HG03060 (cell line): ENCODE measurements at regions not wholly inside any gene's neighbourhood (a gene's known extent, or its start where the extent isn't known, plus 50 kb on each side); places are given as distances from the start of the nearest gene placed in this dataset.
"Not testable (repeated sequence)": the region's sequence is repeated elsewhere in the genome, so short reads cannot be mapped to it uniquely, and the experiment has no call there.

ENCODE experiments used
- ATAC-seq: cut with Tn5 transposase; IDR thresholded peaks from one replicate; pipeline ENCODE4 v1.9.1; 2021; ENCODE audit warnings: low read depth, moderate number of reproducible peaks; ENCODE audit not compliant: unreplicated experiment

GRCh38 chrX:125378205-125378604 is 58.5 kb downstream of the TEX13C start:
- no peak for ATAC-seq

GRCh38 chrX:125378770-125379169 is 59.1 kb downstream of the TEX13C start:
- ATAC-seq, result no peak

GRCh38 chrX:125382148-125382628 is 62.5 kb downstream of the TEX13C start:
- no peak for ATAC-seq

- ATAC-seq, result no peak
These were observed 63.2 kb downstream of the TEX13C start for GRCh38 chrX:125382889-125383288.

GRCh38 chrX:125384867-125385266 is 65.2 kb downstream of the TEX13C start:
- no peak for ATAC-seq

- no peak for ATAC-seq
These were observed 68.3 kb downstream of the TEX13C start for GRCh38 chrX:125387945-125388344.

GRCh38 chrX:125394449-125394848 is 74.8 kb downstream of the TEX13C start:
- ATAC-seq, result no peak

GRCh38 chrX:125395626-125396025 is 76.0 kb downstream of the TEX13C start:
- ATAC-seq, result no peak

GRCh38 chrX:125398959-125399440 is 79.3 kb downstream of the TEX13C start:
- no peak for ATAC-seq

GRCh38 chrX:125402807-125403206 is 83.1 kb downstream of the TEX13C start:
- ATAC-seq, result no peak

GRCh38 chrX:125404667-125405160 is 85.0 kb downstream of the TEX13C start:
- no peak for ATAC-seq

GRCh38 chrX:125405339-125405738 is 85.7 kb downstream of the TEX13C start:
- ATAC-seq, result no peak

GRCh38 chrX:125407314-125407713 is 87.6 kb downstream of the TEX13C start:
- no peak for ATAC-seq

GRCh38 chrX:125420809-125421208 is 101.1 kb downstream of the TEX13C start:
- ATAC-seq, result no peak

GRCh38 chrX:125422986-125423385 is 103.3 kb downstream of the TEX13C start:
- no peak for ATAC-seq

- no peak for ATAC-seq
These were observed 104.9 kb downstream of the TEX13C start for GRCh38 chrX:125424536-125424935.

- ATAC-seq, result no peak
These were observed 117.2 kb downstream of the TEX13C start for GRCh38 chrX:125436855-125437254.

GRCh38 chrX:125439194-125439849 is 119.7 kb downstream of the TEX13C start:
- no peak for ATAC-seq

- ATAC-seq, result no peak
These were observed 125.0 kb downstream of the TEX13C start for GRCh38 chrX:125444659-125445058.

- ATAC-seq, result no peak
These were observed 155.8 kb downstream of the TEX13C start for GRCh38 chrX:125475482-125475881.

- no peak for ATAC-seq
These were observed 172.8 kb downstream of the TEX13C start for GRCh38 chrX:125492439-125492838.

- not testable (repeated sequence) for ATAC-seq
These were observed 173.3 kb downstream of the TEX13C start for GRCh38 chrX:125493004-125493403.
